ENCODE measurements at regions not wholly inside any gene's neighbourhood (a gene's known extent, or its start where the extent isn't known, plus 50 kb on each side); places are given as distances from the start of the nearest gene placed in this dataset.

GRCh38 chrX:2609431-2610238, 81.5 kb upstream of the CD99 start:
- no peak for TF ChIP-seq TCF7L2 (IDR thresholded peaks at IDR 0.05; ENCODE audit: low read depth, low read length)
- in situ Hi-C loops (cut with HindIII; ENCODE audit: low pct_unique_long_range_greater_than_20kb, low sequenced_read_pairs), result no loop called here
- POLR2A ChIA-PET, result no interaction called here
- intact Hi-C loops (cut with micrococcal nuclease; ENCODE audit: unreplicated experiment), result no loop called here
- CTCF ChIA-PET, result no interaction called here
- BruUV-seq (replicated peaks), result TSS peak; percentile 75
- Histone ChIP-seq H3K4me3 (ENCODE audit: low read depth in 2 of 2, low read length in 2 of 2) (peak overlapping the region; percentile 60 to 66), H3K27me3 (ENCODE audit: control insufficient read depth, insufficient read depth, low read length) (no peaks in the 10 kb centered on the region), H3K27ac (ENCODE audit: low read length) (no peak overlapping the region), H3K4me1 (ENCODE audit: control insufficient read depth, insufficient read depth, low read length) (no peaks in the 10 kb centered on the region), H3K36me3 (ENCODE audit: control insufficient read depth, insufficient read depth, low read length) (no peaks in the 10 kb centered on the region), H3K9me3 (ENCODE audit: control insufficient read depth, insufficient read depth, low read depth, low read length) (no peaks in the 10 kb centered on the region)
- no peak; the same call in 1 of the 2 replicates for ATAC-seq
- DNase-seq (ENCODE audit: low read depth, low spot score), result no peak

- Histone ChIP-seq H3K27me3 (ENCODE audit: control insufficient read depth, insufficient read depth, low read length) (no peaks in the 10 kb centered on the region), H3K36me3 (ENCODE audit: control insufficient read depth, insufficient read depth, low read length) (no peaks in the 10 kb centered on the region), H3K4me3 (ENCODE audit: low read depth in 2 of 2, low read length in 2 of 2) (peak overlapping the region; percentile 59 to 60), H3K4me1 (ENCODE audit: control insufficient read depth, insufficient read depth, low read length) (no peaks in the 10 kb centered on the region), H3K9me3 (ENCODE audit: control insufficient read depth, insufficient read depth, low read depth, low read length) (no peaks in the 10 kb centered on the region), H3K27ac (ENCODE audit: low read length) (peak overlapping the region; percentile 54)
- no TSS peak for BruUV-seq (replicated peaks)
- intact Hi-C loops (cut with micrococcal nuclease; ENCODE audit: unreplicated experiment) (no loop called here), in situ Hi-C loops (cut with HindIII; ENCODE audit: low pct_unique_long_range_greater_than_20kb, low sequenced_read_pairs) (no loop called here)
- ATAC-seq (peak; percentile 99), DNase-seq (ENCODE audit: low read depth, low spot score) (no peak)
- TF ChIP-seq POLR2AphosphoS5 (IDR thresholded peaks at IDR 0.05; ENCODE audit: low read depth, low read length) (no peak), REST (IDR thresholded peaks at IDR 0.05; ENCODE audit: insufficient read depth in 1 of 2, low read depth in 2 of 2, low read length in 1 of 2) (no peak), SIN3A (IDR thresholded peaks at IDR 0.05; ENCODE audit: borderline replicate concordance, insufficient read depth, low read depth, low read length) (no peak), CTCF (IDR thresholded peaks at IDR 0.05) (no peak)
- ChIA-PET POLR2A (no interaction called here), CTCF (no interaction called here)
Observed at GRCh38 chrX:2608638-2609430, 82.3 kb upstream of the CD99 start.

- Histone ChIP-seq H3K27ac (ENCODE audit: low read length) (no peak overlapping the region), H3K4me3 (ENCODE audit: low read depth in 2 of 2, low read length in 2 of 2) (no peak overlapping the region), H3K9me3 (ENCODE audit: control insufficient read depth, insufficient read depth, low read depth, low read length) (no peaks in the 10 kb centered on the region), H3K36me3 (ENCODE audit: control insufficient read depth, insufficient read depth, low read length) (no peaks in the 10 kb centered on the region), H3K27me3 (ENCODE audit: control insufficient read depth, insufficient read depth, low read length) (no peaks in the 10 kb centered on the region), H3K4me1 (ENCODE audit: control insufficient read depth, insufficient read depth, low read length) (no peaks in the 10 kb centered on the region)
- ATAC-seq (no peak), DNase-seq (ENCODE audit: low read depth, low spot score) (no peak)
- ChIA-PET POLR2A (no interaction called here), CTCF (no interaction called here)
- intact Hi-C loops (cut with micrococcal nuclease; ENCODE audit: unreplicated experiment), result no loop called here
- BruUV-seq (replicated peaks), result no TSS peak
- no peak for TF ChIP-seq POLR2AphosphoS5 (IDR thresholded peaks at IDR 0.05; ENCODE audit: low read depth, low read length)
- TF ChIP-seq SIN3A (IDR thresholded peaks at IDR 0.05; ENCODE audit: borderline replicate concordance, insufficient read depth, low read depth, low read length), result no peak
- no peak for TF ChIP-seq TCF7L2 (IDR thresholded peaks at IDR 0.05; ENCODE audit: low read depth, low read length)
- no peak for TF ChIP-seq REST (IDR thresholded peaks at IDR 0.05; ENCODE audit: insufficient read depth in 1 of 2, low read depth in 2 of 2, low read length in 1 of 2)
- no peak for TF ChIP-seq CTCF (IDR thresholded peaks at IDR 0.05)
- in situ Hi-C loops (cut with HindIII; ENCODE audit: low pct_unique_long_range_greater_than_20kb, low sequenced_read_pairs), result no loop called here
Observed at GRCh38 chrX:2607113-2607512, 84.0 kb upstream of the CD99 start.
